HG02973 (cell line): ENCODE measurements at regions not wholly inside any gene's neighbourhood (a gene's known extent, or its start where the extent isn't known, plus 50 kb on each side); places are given as distances from the start of the nearest gene placed in this dataset.

Experiments used
- ATAC-seq: cut with Tn5 transposase; IDR thresholded peaks from one replicate; pipeline ENCODE4 v1.9.1; 2021; ENCODE audit warnings: moderate library complexity; ENCODE audit not compliant: unreplicated experiment

- ATAC-seq = no peak
Measured at GRCh38 chr16:26281381-26282110, 589.8 kb downstream of the HS3ST4 start.

GRCh38 chr16:26295625-26296304 is 604.0 kb downstream of the HS3ST4 start:
- no peak for ATAC-seq

DNA sequence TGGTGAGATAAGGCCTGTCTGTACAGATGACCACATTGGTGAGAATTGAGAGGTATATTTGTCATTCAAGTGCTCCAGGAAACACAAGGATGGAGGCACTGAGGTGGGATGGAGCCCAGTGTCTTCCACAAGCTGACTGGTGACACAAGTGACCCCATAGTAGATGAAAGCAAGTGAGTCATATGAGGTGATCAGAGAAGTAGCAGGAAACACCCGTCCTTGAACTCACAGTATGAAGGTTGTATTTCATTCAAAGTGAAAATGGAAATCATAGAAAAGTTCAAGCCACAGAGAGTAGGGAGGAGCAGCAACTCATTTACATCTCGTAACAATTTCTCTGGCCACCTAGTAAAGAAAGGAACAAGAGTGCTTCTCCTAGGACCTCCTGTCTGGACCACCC is 609.8 kb downstream of the HS3ST4 start:
- ATAC-seq = no peak

DNA sequence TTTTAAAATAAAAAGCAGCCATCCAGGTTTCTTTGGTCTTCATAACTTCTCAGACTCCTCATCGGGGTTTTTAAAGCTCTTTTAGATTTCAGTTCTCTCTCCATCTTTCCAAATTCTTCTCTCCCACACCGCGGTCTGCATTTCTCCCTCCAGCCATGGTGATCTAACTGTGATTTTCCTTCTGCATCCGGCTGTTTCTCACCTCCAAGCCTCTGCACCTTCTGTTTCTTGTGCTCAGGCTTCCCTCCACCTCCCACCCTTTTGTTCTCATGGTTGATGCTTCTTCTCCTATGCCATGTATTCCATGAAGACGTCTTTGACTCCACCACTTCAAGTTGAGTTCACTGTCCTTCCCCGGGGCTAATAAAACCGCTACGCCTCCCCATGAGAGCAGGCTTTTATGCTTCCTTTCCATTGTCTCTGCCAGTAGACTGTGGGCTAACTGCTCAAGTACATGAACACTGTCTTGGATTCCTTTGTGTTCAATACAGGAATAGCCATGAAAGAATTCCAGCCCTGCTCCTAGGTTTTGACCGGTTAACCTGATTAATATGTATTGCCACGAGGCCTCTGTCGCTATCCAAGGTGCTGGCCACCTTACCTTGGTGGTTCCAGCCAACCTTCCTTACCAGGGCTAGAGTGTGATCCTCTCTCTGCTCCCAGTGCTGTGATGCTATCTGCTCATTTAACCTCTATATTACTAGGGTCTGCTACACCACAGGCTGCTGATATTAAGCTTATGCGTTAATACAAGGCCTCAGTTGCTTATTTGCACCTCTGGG is 625.1 kb downstream of the HS3ST4 start:
- no peak for ATAC-seq

DNA sequence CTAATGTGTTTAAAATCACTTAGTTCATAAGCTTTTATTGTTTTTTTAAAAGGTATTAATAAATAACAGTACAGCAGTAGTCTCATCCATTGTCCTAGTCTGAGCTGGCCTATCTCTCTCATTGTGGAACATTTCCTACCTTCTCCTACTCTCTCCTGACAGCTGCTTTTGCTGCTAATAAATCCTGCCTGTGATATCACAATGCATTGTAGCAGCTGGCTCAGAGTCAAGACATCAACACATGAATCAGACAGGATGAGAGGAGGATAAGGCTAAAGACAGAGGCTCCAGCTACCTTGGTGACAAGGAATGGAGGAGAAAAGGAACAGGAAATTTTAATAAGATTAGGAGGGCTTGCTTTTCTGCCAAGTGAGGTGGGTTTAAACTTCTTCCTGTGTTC is 626.1 kb downstream of the HS3ST4 start:
- ATAC-seq = no peak

GRCh38 chr16:26330654-26331053 is 638.9 kb downstream of the HS3ST4 start:
- ATAC-seq = no peak

GRCh38 chr16:26334218-26335111 is 642.7 kb downstream of the HS3ST4 start:
- no peak for ATAC-seq

DNA sequence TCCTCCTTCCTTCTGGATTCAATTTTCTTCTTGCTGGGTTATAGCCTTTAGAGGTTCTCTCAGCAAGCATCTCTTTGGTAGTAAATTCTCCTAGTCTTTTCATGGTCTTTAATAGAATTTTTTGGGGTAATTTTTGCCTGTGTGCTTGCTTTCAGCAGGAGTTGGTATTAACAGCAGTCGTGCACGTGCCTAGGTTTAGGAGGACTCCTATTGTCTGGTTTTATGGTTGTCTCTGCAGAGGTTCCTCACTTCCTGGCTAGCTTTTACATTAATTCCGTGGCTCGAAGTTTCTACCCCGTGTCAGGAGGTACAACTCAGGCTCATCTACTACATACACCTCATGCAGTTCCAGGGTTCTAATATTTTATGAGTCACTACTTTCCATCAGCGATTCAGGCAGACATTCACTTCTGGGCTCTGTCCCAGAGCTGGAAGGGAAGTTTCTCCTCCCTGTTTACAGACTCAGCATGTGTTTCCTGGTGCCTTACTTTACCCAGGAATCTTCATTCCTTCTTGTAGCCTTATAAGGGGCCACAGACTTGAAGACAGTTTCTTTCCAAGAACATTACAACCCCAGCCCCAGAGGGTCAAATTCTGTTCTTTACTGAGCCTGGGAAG is 643.6 kb downstream of the HS3ST4 start:
- no peak for ATAC-seq

GRCh38 chr16:26342621-26343020 is 650.9 kb downstream of the HS3ST4 start:
- ATAC-seq = no peak

GRCh38 chr16:26344240-26344776 is 652.5 kb downstream of the HS3ST4 start:
- ATAC-seq = no peak

- ATAC-seq = no peak
Measured at GRCh38 chr16:26344976-26345375, 653.2 kb downstream of the HS3ST4 start.

- ATAC-seq = no peak
Measured at GRCh38 chr16:26345966-26346365, 654.2 kb downstream of the HS3ST4 start.

DNA sequence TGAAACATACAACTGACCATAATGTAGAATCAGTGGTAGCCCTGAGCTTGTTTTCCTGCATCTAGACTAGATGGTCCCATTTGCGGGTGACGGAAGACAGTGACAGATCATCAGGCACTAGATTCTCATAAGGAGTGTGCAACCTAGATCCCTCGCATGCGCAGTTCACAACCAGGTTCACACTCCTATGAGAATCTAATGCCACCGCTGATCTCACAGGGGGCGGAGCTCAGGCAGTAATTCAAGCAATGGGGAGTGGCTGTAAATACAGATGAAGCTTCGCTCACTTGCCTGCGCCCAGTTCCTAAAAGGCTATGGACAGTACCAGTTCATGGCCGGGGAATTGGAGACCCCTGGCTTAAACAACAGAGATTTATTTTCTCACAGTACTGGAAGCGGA is 656.3 kb downstream of the HS3ST4 start:
- no peak for ATAC-seq

DNA sequence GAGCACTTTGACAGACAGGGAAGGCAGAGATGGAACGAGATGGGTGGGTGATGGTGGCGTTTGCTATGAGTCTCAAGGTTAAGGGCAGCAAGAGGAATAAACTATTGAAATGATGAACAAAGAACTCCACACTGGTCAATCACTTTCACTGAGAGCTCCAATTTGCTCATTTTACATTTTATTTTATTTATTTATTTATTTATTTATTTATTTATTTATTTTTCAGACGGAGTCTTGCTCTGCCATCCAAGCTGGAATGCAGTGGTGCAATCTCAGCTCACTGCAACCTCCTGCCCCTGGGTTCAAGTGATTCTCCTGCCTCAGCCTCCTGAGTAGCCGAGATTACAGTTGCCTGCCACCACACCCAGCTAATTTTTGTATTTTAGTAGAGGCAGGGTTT is 669.1 kb downstream of the HS3ST4 start:
- ATAC-seq = no peak

DNA sequence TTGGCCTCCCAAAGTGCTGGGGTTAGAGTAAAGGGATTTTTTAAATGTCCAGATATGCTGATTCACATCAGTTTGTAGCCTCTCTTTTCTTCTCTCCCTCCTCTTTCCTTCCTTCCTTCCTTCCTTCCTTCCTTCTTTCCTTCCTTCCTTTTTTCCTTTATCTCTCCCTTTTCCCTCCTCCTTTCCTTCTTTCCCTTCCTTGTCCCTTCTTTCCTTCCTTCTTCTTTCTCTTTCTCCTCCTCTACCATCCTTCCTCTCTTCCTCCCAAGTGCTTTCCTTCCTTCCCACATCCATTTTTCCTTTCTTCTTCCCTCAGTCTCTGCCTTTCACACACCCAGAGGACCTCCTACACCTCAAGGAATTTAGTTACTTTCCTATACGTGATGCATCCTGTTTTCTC is 671.8 kb downstream of the HS3ST4 start:
- no peak for ATAC-seq

- no peak for ATAC-seq
Measured at GRCh38 chr16:26365161-26365940, 673.6 kb downstream of the HS3ST4 start.

DNA sequence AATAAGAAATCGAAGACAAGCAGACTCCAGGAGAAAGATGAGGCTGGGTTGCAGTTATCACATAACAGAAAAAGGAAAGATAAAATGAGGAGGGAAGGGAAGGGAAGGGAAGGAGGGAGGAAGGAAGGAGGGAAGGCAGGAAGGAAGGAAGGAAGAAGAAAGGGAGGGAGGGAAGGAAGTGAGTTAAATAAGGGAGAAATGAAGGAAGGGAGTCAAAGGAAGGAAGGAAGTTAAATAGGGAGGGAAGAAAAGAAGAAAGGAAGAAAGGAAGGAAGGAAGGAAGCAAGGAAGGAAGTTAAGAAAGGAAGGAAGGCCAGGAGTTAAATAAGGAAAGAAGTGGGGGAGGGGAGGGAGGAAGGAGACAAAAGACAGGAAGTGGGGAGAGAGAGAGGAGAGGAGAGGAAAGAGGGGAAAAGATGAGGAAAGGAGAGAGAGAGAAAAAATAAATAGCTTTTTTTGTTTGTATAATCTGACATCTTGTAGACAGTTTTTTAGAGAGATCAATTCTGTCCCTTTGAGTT is 679.6 kb downstream of the HS3ST4 start:
- ATAC-seq = no peak

- ATAC-seq = no peak
Measured at GRCh38 chr16:26374279-26374925, 682.6 kb downstream of the HS3ST4 start.

- no peak for ATAC-seq
Measured at GRCh38 chr16:26382586-26382985, 684.1 kb upstream of the C16orf82 start.
